Retinal pigment epithelial cell (primary cell): ENCODE measurements at regions not wholly inside any gene's neighbourhood (a gene's known extent, or its start where the extent isn't known, plus 50 kb on each side); places are given as distances from the start of the nearest gene placed in this dataset.
"Not testable (repeated sequence)": the region's sequence is repeated elsewhere in the genome, so short reads cannot be mapped to it uniquely, and the experiment has no call there.

Source experiments
- DNase-seq: peaks from one replicate; pipeline ENCODE4 v3.0.0-alpha.2; 2010; ENCODE audit warnings: low read depth
- H3K4me3 ChIP-seq: 2 replicates; pipeline ENCODE4 v1.5.1; 2011; ENCODE audit warnings: mild to moderate bottlenecking, low read length, control low read depth, moderate library complexity

DNA sequence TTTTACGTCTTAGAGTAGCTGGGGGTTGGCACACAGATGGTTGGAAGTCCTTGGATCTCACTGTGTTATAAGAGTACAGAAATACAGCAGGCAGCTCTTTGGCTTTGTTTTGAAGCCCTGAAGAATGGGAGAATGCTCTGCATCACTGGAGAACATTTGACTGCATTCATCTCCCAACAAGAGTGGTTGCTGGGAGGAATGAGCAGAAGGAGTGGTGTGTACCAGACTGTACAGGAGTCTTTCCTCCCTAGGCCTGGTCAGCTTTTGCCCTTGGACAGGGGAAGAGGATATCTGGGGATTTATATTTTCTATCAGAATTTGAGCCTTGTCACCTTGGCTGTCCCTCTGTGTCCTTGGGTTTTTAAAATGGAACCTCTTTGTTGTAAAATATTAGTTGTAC lies 70.5 kb upstream of the FAM72C start:
- H3K4me3 ChIP-seq, DNase-seq: not testable (repeated sequence)

DNA sequence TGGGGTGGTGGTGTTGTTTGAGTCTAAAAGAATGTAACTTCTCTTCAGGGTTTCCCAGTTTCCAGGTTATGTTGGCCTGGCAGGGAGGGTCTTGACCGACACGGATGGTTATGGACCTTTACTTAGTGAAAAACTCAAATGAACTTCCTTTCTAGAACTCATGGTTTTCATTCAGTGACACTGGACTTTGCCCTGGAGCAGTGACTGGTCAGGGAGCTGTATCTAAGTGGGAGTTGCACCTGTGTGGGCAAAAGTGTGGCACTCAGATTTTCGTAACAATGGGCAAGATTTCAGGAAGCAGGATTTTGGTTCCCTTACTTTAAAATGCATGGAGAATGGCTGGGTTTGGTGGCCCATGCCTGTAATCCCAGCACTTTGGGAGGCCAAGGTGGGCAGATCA lies 68.5 kb upstream of the FAM72C start:
- H3K4me3 ChIP-seq, DNase-seq: not testable (repeated sequence)

DNA sequence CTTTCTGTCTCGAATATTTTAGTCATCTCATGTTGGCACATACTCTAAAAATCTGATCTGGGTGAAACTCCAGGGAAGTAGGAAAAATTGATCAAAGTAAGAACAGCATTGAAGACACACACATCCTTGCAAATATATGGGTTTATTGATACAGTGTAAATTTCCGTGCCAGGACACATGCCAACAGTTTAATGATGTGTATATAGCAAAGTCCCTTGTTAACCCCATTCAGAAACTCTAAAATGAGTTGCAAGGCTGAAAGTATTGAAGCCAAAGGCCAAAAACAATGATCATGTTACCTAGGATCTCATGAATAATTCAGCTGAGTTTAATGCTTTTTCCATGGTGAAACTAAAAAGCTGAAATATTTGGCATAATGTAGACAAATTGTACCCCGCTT lies 62.3 kb upstream of the FAM72C start:
- not testable (repeated sequence) for DNase-seq, H3K4me3 ChIP-seq

DNA sequence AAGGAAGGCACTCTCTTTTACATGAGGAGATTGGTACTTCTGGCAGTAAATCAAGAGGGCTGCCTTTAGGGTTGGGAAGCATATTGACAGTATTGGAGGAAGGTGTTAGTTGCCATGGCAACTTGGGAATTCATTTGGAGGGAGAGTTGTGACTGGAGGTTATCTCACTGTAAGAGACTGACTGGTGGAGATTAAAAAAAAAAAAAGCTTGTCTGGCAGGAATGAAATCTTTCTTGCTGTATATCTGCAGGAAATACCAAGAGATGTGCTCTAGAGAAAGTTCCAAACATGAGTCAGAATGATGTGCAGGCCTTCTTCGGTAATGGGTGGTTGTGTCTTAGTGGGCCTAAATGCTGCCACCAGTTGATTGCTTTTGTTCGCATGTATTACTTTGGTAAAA lies 59.8 kb upstream of the FAM72C start:
- not testable (repeated sequence) for DNase-seq, H3K4me3 ChIP-seq

DNA sequence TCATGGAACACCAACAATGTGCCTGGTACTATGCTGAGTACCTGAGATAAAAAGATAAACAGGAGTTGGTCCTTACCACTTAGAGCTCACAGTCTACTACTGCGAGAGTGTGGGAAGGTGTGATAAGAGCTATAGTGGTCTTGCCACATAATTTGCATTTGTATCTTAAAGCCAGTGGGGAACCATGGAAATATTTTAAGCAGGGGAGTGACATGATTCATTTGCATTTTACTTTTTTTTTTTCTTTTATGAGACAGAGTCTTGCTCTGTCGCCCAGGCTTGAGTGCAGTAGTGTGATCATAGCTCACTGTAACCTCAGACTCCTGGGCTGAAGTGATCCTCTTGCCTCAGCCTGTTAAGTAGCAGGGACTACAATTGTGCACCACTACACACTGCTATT lies 54.2 kb upstream of the FAM72C start:
- H3K4me3 ChIP-seq, DNase-seq: not testable (repeated sequence)

DNA sequence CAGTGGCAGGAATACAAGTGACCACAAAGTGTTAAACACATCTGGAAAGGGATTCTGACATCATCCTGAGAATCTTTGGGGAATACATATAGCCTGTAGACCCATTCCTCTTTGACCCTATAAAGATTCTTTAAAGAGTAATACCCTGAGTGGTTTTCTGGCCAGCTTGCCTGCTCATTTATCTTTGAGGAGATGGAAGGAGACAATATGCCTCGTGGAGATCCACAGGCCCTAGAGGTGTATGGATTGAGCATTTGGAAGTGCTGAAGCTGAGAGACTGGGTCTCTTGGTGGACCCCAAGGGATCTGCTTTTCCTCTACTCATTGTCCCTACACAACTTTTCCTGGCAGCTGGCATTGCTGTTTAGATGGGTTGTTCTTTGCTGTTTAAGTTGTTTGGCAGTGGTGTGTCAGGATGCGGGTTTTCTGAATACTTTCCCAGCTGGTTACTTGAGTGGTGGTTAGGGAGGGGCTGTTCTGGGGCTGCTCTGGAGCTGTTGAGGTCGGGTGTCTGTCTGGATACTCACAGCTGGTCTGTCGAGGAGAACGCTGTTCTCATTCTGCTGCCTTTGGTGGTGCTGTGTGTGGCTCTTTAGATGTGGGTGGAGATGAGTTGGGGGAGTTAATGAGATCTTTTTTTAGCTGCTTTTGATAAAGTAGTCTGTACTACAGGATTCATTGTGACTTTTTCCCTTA lies 50.1 kb upstream of the FAM72C start:
- DNase-seq, H3K4me3 ChIP-seq: not testable (repeated sequence)
